Neural progenitor cell (in vitro differentiated cells): ENCODE measurements at regions not wholly inside any gene's neighbourhood (a gene's known extent, or its start where the extent isn't known, plus 50 kb on each side); places are given as distances from the start of the nearest gene placed in this dataset.

Experiments
- CTCF ChIP-seq: fragments of 200-600 bp; sonication (generic); IDR thresholded peaks from 2 replicates; pipeline ENCODE4 v1.5.1; 2017; ENCODE audit warnings: antibody characterized with exemption, mild to moderate bottlenecking
- EZH2 ChIP-seq: fragments of 200-600 bp; sonication (generic); IDR thresholded peaks from 2 replicates; pipeline ENCODE4 v1.6.1; 2017; ENCODE audit warnings: antibody characterized with exemption, mild to moderate bottlenecking, moderate library complexity
- EZH2phosphoT487 ChIP-seq: fragments of 200-600 bp; sonication (generic); IDR thresholded peaks from 2 replicates; pipeline ENCODE4 v1.6.1; 2017; ENCODE audit warnings: antibody characterized with exemption

GRCh38 chr15:97815835-97816234 is 144.7 kb upstream of the ARRDC4 start:
- TF ChIP-seq EZH2phosphoT487 (no peak), CTCF (no peak), EZH2 (no peak)
